ENCODE measurements at regions not wholly inside any gene's neighbourhood (a gene's known extent, or its start where the extent isn't known, plus 50 kb on each side); places are given as distances from the start of the nearest gene placed in this dataset.

DNA sequence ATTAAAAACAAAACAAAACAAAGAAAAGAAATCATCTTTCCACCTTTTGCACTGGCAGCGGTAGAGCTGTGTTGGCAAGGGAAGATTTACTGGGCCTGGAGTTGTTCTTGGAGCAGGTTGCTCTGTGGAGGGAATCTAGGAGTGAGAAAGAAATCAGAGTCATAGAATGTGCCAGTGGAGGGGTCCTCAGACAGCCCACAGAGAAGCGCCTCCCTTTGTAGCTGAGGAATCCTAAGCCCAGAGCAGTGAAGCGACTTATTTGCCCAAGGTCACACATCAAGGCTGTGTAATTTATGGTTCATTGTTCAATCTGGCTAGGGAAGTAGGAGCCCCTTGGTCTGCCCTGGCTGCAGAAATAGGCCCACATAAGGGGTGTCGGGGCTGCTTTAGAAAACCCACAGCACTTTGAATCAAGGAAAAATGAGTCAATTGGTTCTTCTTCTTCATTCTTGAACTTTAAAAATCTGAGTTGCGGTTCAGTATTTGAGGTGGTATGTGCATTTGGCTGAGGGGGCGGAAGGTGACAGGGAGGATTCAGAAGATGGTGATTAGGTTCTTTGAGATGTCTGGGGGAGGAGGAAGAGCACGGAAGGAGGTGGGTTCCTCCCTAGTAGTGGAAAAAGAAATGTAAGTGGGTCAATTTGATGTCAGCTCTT is 253.7 kb downstream of the PTEN start:
- no peak overlapping the region for H3K27ac Mint-ChIP-seq
- H3K9me3 Mint-ChIP-seq = no peaks in the 10 kb centered on the region
- H3K36me3 Mint-ChIP-seq = no peaks in the 10 kb centered on the region
- no peak for DNase-seq (ENCODE audit: extremely low spot score, unreplicated experiment)
- no peak overlapping the region for H3K4me3 Mint-ChIP-seq
- TF ChIP-seq, protein P1, sequence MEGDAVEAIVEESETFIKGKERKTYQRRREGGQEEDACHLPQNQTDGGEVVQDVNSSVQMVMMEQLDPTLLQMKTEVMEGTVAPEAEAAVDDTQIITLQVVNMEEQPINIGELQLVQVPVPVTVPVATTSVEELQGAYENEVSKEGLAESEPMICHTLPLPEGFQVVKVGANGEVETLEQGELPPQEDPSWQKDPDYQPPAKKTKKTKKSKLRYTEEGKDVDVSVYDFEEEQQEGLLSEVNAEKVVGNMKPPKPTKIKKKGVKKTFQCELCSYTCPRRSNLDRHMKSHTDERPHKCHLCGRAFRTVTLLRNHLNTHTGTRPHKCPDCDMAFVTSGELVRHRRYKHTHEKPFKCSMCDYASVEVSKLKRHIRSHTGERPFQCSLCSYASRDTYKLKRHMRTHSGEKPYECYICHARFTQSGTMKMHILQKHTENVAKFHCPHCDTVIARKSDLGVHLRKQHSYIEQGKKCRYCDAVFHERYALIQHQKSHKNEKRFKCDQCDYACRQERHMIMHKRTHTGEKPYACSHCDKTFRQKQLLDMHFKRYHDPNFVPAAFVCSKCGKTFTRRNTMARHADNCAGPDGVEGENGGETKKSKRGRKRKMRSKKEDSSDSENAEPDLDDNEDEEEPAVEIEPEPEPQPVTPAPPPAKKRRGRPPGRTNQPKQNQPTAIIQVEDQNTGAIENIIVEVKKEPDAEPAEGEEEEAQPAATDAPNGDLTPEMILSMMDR (conservative IDR thresholded peaks at IDR 0.05) = no peak
- peaks cover 3% of the 10 kb centered on the region for H3K27me3 Mint-ChIP-seq
- H3K4me1 Mint-ChIP-seq (ENCODE audit: unreplicated experiment) = no peaks in the 10 kb centered on the region

DNA sequence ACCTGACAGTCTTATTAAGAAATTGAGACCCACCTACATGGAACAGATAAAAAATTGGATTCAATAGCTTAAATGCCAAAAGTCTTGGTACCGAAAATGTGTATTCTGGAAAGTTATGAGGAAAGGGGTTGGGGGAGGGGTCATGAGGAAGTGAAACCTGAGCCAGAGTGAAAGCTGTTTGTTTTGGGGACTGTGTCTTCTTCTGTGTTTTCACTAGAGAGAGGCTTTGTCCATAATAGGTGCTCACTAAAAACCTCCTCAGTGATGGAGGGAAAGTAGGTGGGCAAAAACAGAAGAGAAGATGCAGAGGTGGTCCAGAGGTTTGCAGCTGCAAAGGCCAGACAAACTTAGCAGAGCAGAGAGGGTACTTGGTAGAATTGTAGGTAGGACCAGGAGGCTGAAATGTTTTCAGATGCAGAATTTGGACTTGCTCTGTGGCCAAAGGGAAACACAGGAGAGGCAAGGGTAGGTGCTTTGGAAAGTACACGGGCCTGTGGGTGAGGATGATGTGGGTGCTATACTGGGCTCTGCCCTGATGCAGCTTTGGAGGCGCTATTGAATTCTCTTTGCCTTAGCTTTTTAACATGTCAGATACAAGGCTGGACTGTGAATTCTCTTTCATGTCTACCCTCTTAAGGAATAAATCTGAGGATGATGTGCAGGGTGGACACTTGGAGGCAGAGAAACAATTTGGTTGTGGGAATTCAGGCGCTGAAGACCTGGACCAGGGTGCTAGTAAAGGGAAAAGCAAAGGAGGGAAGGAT is 254.6 kb downstream of the PTEN start:
- no peaks in the 10 kb centered on the region for H3K36me3 Mint-ChIP-seq
- peaks cover 3% of the 10 kb centered on the region for H3K27me3 Mint-ChIP-seq
- no peak for DNase-seq (ENCODE audit: extremely low spot score, unreplicated experiment)
- TF ChIP-seq, protein P1 (conservative IDR thresholded peaks at IDR 0.05) = peak; percentile 31
- no peak overlapping the region for H3K27ac Mint-ChIP-seq
- no peaks in the 10 kb centered on the region for H3K9me3 Mint-ChIP-seq
- H3K4me3 Mint-ChIP-seq = no peak overlapping the region
- H3K4me1 Mint-ChIP-seq (ENCODE audit: unreplicated experiment) = no peaks in the 10 kb centered on the region

DNA sequence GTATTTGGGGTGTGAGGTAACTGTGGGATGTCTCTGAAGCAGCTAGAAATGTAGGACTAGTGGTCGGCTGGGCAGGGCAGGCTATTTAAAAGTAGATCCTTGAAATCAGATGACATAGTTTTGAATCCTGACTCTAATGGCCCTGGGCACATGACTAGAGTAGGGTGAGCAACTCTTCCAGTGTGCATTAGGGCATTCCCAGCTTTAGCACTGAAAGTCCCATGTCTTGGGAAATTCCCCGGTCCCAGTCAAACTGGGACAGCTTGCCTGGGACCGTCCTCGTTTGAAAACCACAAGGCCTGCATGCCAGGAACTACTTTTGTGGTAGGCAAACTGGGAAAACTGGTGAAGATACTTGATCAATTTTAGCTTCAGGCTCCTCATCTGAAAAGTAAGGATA is 255.3 kb downstream of the PTEN start:
- H3K9me3 Mint-ChIP-seq = no peaks in the 10 kb centered on the region
- no peaks in the 10 kb centered on the region for H3K36me3 Mint-ChIP-seq
- H3K27ac Mint-ChIP-seq = no peak overlapping the region
- no peak overlapping the region for H3K4me3 Mint-ChIP-seq
- TF ChIP-seq, protein P1 (conservative IDR thresholded peaks at IDR 0.05) = no peak
- DNase-seq (ENCODE audit: extremely low spot score, unreplicated experiment) = no peak
- H3K4me1 Mint-ChIP-seq (ENCODE audit: unreplicated experiment) = no peaks in the 10 kb centered on the region
- H3K27me3 Mint-ChIP-seq = peaks cover 3% of the 10 kb centered on the region

DNA sequence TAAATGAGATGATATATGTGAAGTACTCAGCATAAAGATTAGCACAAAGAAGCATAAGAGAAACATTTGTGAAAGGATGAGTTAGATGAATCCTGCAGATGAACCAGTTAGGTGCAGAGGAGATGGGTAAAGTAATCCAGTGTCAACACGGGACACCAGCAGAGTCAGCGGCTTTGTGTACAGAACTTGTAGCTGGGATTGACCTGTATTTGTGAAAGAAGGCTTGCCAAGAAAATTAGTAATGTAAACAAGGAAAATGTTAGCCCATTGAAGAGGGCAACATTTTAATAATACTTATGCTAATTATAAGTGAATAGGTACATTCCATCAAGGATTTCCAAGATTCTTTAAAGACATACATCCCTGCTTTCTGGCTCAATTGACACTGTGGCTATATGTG is 255.7 kb downstream of the PTEN start:
- Mint-ChIP-seq H3K4me3 (no peak overlapping the region), H3K36me3 (no peaks in the 10 kb centered on the region)

DNA sequence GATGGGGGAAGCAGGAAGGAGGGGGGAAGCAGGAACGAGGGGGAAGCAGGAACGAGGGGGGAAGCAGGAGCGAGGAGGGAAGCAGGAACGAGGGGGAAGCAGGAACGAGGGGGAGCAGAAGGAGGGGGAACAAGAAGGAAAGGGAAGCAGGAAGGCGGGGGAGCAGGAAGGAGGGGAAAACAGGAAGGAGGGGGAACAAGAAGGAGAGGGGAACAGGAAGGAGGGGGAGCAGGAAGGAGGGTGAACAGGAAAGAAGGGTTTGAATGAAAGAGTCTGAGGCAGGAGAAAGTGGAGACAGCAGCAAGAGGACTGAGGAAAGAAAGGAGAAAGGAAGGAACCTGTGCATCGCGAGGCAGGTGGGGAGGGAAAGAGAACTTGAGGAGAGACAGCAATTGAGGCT is 256.6 kb downstream of the PTEN start:
- no peak overlapping the region for H3K27ac Mint-ChIP-seq
- H3K27me3 Mint-ChIP-seq = peaks cover 3% of the 10 kb centered on the region
- no peak overlapping the region for H3K4me3 Mint-ChIP-seq
- no peaks in the 10 kb centered on the region for H3K4me1 Mint-ChIP-seq (ENCODE audit: unreplicated experiment)
- DNase-seq (ENCODE audit: extremely low spot score, unreplicated experiment) = no peak
- TF ChIP-seq, protein P1 (conservative IDR thresholded peaks at IDR 0.05) = no peak
- H3K36me3 Mint-ChIP-seq = no peaks in the 10 kb centered on the region
- no peaks in the 10 kb centered on the region for H3K9me3 Mint-ChIP-seq

More for the DNA sequence above, 255.7 kb downstream of the PTEN start:
- Mint-ChIP-seq H3K27me3 (peaks cover 3% of the 10 kb centered on the region), H3K9me3 (no peaks in the 10 kb centered on the region), H3K4me1 (ENCODE audit: unreplicated experiment) (no peaks in the 10 kb centered on the region), H3K27ac (no peak overlapping the region)
- TF ChIP-seq, protein P1 (conservative IDR thresholded peaks at IDR 0.05) = no peak
- DNase-seq (ENCODE audit: extremely low spot score, unreplicated experiment) = no peak

All from type B pancreatic cell (in vitro differentiated cells).